22Rv1 (cell line): ENCODE measurements at regions not wholly inside any gene's neighbourhood (a gene's known extent, or its start where the extent isn't known, plus 50 kb on each side); places are given as distances from the start of the nearest gene placed in this dataset.

Source experiments
- CTCF ChIP-seq: fragments of 450-650 bp; IDR thresholded peaks from 2 replicates; pipeline ENCODE4 v1.5.1; 2017; ENCODE audit warnings: mild to moderate bottlenecking
- ZFX ChIP-seq: fragments of 450-650 bp; IDR thresholded peaks from 2 replicates; pipeline ENCODE4 v1.6.1; 2017; ENCODE audit warnings: antibody characterized with exemption, borderline replicate concordance

DNA sequence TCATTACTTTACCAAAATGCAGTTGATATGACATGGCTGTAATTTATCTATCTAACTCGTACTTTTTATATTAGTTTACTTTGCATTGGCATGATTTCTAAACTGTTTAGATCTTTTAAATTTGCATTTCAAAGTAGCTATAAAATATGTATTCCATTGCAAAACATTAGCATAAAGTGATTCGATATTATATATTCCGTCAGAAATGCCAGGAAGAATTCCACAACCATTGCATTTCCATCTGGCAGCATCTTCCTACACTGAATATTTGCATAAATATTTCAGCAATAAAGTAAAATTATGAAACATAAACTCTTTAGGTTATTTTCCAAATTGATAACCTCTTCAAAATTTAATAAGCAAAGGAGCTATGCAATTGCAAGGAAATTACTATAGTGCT lies 546.6 kb downstream of the MFSD1 start:
- TF ChIP-seq CTCF (no peak), ZFX (no peak)
